ENCODE measurements at regions not wholly inside any gene's neighbourhood (a gene's known extent, or its start where the extent isn't known, plus 50 kb on each side); places are given as distances from the start of the nearest gene placed in this dataset.
"Not testable (repeated sequence)": the region's sequence is repeated elsewhere in the genome, so short reads cannot be mapped to it uniquely, and the experiment has no call there.

DNA sequence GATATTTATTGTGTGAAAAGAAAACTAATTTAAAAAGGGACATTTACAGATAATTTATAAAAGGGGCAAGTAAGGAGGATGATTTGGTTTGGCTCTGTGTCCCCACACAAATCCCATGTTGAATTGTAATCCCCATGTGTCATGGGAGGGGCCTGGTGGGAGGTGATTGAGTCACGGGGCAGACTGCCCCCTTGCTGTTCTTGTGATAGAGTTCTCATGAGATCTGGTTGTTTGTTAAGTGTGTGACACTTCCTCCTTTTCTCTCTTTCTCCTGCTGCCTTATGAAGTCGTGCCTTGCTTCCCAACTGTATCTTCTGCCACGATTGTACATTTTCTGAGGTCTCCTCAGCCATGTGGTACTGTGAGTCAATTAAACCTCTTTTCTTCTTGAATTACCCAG is 171.0 kb upstream of the SEMA3E start:
- DNase-seq (ENCODE audit: low read depth), result no peak
- H3K4me3 ChIP-seq (ENCODE audit: low read length), result no peak overlapping the region
- TF ChIP-seq, protein P1, sequence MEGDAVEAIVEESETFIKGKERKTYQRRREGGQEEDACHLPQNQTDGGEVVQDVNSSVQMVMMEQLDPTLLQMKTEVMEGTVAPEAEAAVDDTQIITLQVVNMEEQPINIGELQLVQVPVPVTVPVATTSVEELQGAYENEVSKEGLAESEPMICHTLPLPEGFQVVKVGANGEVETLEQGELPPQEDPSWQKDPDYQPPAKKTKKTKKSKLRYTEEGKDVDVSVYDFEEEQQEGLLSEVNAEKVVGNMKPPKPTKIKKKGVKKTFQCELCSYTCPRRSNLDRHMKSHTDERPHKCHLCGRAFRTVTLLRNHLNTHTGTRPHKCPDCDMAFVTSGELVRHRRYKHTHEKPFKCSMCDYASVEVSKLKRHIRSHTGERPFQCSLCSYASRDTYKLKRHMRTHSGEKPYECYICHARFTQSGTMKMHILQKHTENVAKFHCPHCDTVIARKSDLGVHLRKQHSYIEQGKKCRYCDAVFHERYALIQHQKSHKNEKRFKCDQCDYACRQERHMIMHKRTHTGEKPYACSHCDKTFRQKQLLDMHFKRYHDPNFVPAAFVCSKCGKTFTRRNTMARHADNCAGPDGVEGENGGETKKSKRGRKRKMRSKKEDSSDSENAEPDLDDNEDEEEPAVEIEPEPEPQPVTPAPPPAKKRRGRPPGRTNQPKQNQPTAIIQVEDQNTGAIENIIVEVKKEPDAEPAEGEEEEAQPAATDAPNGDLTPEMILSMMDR (conservative IDR thresholded peaks at IDR 0.05; ENCODE audit: low read depth, low read length), result no peak

DNA sequence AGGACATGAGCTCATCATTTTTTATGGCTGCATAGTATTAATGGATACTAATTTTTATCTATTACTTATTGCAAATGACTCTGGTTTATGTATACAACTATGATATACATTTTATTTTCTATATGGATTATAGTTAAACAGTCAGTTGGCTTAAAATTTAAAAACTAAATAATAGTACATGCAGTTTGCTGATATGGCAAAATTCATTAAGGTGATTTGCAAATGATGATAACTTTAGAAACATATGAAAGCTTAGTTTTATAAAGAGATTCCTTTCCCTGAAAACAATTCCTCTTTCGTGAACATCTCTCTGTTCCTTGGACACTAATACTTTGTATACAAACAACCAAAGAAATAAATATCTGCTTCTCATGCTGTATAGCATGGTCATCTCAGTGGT is 165.5 kb upstream of the SEMA3E start:
- H3K4me3 ChIP-seq (ENCODE audit: low read length), result no peak overlapping the region
- no peak for DNase-seq (ENCODE audit: low read depth)
- TF ChIP-seq, protein P1 (conservative IDR thresholded peaks at IDR 0.05; ENCODE audit: low read depth, low read length), result no peak

DNA sequence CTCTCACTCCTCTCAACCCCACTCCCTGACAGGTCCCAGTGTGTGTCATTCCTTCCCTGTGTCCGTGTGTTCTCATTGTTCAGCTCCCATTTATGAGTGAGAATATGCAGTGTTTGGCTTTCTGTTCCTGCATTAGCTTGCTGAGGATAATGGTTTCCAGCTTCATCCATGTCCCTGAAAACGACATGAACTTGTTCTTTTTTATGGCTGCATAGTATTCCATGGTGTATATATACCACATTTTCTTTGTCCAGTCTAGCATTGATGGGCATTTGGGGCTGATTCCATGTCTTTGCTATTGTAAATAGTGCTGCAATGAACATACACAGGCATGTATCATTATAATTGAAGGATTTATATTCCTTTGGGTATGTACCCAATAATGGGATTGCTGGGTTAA is 163.6 kb upstream of the SEMA3E start:
- H3K4me3 ChIP-seq (ENCODE audit: low read length), result not testable (repeated sequence)

DNA sequence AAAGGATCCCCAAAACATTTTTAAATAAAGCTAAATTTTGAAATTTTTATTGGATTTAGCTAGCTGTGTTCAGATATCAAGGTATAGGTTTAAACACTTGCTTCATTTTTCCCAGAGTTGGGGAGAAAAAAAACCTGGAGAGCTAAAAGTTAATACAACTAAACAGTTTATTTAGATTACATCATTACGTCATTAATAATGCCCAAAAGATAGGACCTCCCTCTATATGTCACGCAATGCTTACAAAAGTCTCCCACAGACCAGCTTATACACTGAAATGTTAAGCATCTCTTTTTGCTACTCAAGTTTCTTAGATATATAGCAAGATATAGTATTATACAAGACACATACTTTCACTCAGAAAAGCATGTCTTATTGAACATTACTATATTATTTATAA is 160.0 kb upstream of the SEMA3E start:
- no peak for DNase-seq (ENCODE audit: low read depth)
- TF ChIP-seq, protein P1 (conservative IDR thresholded peaks at IDR 0.05; ENCODE audit: low read depth, low read length), result no peak
- no peak overlapping the region for H3K4me3 ChIP-seq (ENCODE audit: low read length)

More for the DNA sequence above, 163.6 kb upstream of the SEMA3E start:
- DNase-seq (ENCODE audit: low read depth), result not testable (repeated sequence)

DNA sequence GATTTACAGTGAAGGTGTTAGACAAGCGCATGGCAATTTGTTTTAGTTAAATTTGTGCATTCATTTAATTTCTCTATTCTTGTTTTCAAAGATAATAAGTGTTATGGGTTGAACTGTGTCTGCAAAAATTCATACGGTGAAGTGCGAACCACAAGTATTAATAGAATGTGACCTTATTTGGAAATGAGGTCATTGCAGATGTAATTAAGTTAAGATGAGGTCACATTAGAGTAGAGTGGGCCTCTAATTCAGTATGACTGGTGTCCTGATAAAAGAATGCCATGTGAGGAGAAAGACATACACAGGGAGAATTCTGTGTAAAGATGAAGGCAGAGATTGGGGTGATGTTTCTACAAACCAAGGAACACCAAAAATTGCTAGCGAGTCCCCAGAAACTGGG is 158.8 kb upstream of the SEMA3E start:
- no peak overlapping the region for H3K4me3 ChIP-seq (ENCODE audit: low read length)
- TF ChIP-seq, protein P1 (conservative IDR thresholded peaks at IDR 0.05; ENCODE audit: low read depth, low read length), result no peak
- DNase-seq (ENCODE audit: low read depth), result no peak

DNA sequence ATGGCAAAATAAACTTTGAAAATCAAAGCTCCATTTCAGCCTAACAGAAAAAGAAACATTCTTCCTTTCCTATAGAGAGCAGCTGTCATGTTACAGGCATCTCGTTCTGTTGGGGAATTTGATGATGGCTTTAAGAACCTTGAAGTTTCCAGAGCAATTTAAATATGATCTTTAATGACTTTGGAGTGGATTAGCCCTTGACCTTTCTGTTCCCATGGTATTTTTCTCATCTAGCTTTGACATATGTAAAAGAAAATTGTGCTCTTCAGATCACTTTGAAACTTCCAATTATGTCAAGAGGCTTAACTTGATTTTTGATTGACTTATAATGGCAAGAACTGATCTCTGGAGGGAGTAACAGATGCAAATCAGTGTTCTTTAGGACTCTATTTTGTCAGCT is 157.6 kb upstream of the SEMA3E start:
- TF ChIP-seq, protein P1 (conservative IDR thresholded peaks at IDR 0.05; ENCODE audit: low read depth, low read length), result no peak
- no peak overlapping the region for H3K4me3 ChIP-seq (ENCODE audit: low read length)
- DNase-seq (ENCODE audit: low read depth), result no peak

DNA sequence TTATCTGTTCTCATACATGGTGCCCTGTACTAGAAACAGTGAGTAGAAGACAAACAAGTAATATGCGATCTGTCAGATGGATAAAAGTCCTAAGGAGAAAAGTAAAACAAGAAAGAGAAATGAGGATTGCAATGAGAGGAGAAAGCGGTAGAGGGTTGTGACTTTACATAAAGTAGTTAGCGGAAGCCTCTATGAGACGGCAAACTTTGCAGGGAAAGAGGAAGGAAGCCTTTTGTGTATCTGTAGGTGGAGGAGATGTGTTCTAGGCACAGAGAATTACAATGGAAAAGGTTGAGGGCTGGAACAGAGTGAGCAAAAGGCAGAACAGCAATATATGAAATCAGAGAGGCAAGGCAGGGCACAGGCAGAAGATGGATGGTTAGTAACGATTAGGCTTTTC is 150.4 kb upstream of the SEMA3E start:
- no peak overlapping the region for H3K4me3 ChIP-seq (ENCODE audit: low read length)
- DNase-seq (ENCODE audit: low read depth), result no peak
- TF ChIP-seq, protein P1 (conservative IDR thresholded peaks at IDR 0.05; ENCODE audit: low read depth, low read length), result no peak

DNA sequence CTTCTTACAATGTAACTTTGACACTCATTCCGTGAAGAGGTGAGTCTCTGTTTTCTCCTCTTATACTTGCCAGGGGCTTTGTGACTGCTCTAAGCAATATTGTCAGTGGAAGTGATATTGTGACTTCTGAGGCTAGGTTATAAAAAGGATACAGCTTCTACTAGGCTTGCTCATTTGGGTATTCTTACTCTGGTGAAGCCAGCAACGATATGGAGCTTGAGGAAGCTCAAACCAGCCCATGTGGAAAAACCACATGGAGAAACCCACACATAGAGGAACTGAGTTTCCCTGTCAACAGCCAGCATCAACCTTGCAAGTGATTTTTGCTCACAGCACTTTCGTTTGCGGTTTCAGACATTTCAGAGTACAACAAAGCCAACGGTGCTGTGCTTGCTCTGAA is 149.6 kb upstream of the SEMA3E start:
- TF ChIP-seq, protein P1 (conservative IDR thresholded peaks at IDR 0.05; ENCODE audit: low read depth, low read length), result no peak
- DNase-seq (ENCODE audit: low read depth), result no peak
- H3K4me3 ChIP-seq (ENCODE audit: low read length), result no peak overlapping the region
